Naive thymus-derived CD4-positive, alpha-beta T cell (primary cell): ENCODE measurements at regions not wholly inside any gene's neighbourhood (a gene's known extent, or its start where the extent isn't known, plus 50 kb on each side); places are given as distances from the start of the nearest gene placed in this dataset.
A peak's percentile ranks its signal among the peaks of the same experiment; 100 is the strongest.

Experiments
- ATAC-seq: fragments of 150-1000 bp; cut with Tn5 transposase; 2 replicates; pipeline ENCODE4 v1.10.0; 2021; ENCODE audit warnings: mild to moderate bottlenecking, moderate library complexity
- CTCF ChIA-PET: fragments of 350-600 bp; sonication (Branson Sonifier 250); formaldehyde crosslinking; loops from one replicate; lab custom pipeline; 2021; ENCODE audit warnings: antibody characterized with exemption; lab: Charles Lee
- POLR2A ChIA-PET: fragments of 350-600 bp; sonication (Branson Sonifier 250); formaldehyde crosslinking; loops from one replicate; lab custom pipeline; 2021; ENCODE audit warnings: antibody characterized with exemption, inconsistent platforms; lab: Charles Lee
- DNase-seq, 9 donors: peaks; one replicate each; pipeline versions ENCODE4 v3.0.0 to v3.0.0-alpha.2; 2020 to 2022; ENCODE audit warnings: mixed read lengths in 1 of 9
- H3K27ac ChIP-seq: one replicate; pipeline ENCODE4 v1.7.0; 2013; ENCODE audit warnings: mild to moderate bottlenecking, low read depth, low read length, moderate library complexity
- H3K27me3 ChIP-seq, 2 donors: one replicate each; pipeline ENCODE4 v1.7.0; 2013; ENCODE audit warnings: low read length in 2 of 2, mild to moderate bottlenecking in 2 of 2, moderate library complexity in 2 of 2; ENCODE audit not compliant: control insufficient read depth in 2 of 2, insufficient read depth in 2 of 2
- H3K36me3 ChIP-seq, 3 experiments: 1 replicate in 2 of 3; 2 replicates in 1 of 3; pipeline ENCODE4 v1.7.0; 2013; ENCODE audit warnings: low read length in 3 of 3, mild to moderate bottlenecking in 3 of 3, moderate library complexity in 1 of 3; ENCODE audit not compliant: insufficient read depth in 3 of 3, control insufficient read depth in 2 of 3
- H3K4me1 ChIP-seq, 2 donors: one replicate each; pipeline ENCODE4 v1.7.0; 2013; ENCODE audit warnings: low read length in 2 of 2, mild to moderate bottlenecking in 2 of 2, moderate library complexity in 1 of 2; ENCODE audit not compliant: control insufficient read depth in 2 of 2, insufficient read depth in 2 of 2
- H3K4me3 ChIP-seq: 2 replicates; pipeline ENCODE4 v1.7.0; 2013; ENCODE audit warnings: mild to moderate bottlenecking, low read length
- H3K9me3 ChIP-seq, 3 experiments: 1 replicate in 2 of 3; 2 replicates in 1 of 3; pipeline ENCODE4 v1.7.0; 2013; ENCODE audit warnings: low read length in 3 of 3; ENCODE audit not compliant: control insufficient read depth in 2 of 3
- H3K27ac Mint-ChIP-seq, 9 donors: one replicate each; pipeline ENCODE4 v1.8.0; 2020 to 2022; ENCODE audit warnings: mixed read lengths in 9 of 9, mild to moderate bottlenecking in 8 of 9, moderate library complexity in 5 of 9, inconsistent platforms in 2 of 9
- H3K27me3 Mint-ChIP-seq, 5 donors: one replicate each; pipeline ENCODE4 v1.8.0; 2021 to 2022; ENCODE audit warnings: mixed read lengths in 5 of 5, mild to moderate bottlenecking in 1 of 5
- H3K36me3 Mint-ChIP-seq, 5 donors: one replicate each; pipeline ENCODE4 v1.8.0; 2020 to 2022; ENCODE audit warnings: mixed read lengths in 5 of 5, mild to moderate bottlenecking in 3 of 5, inconsistent platforms in 1 of 5
- H3K4me1 Mint-ChIP-seq, 7 donors: one replicate each; pipeline ENCODE4 v1.8.0; 2020 to 2022; ENCODE audit warnings: mixed read lengths in 7 of 7, mild to moderate bottlenecking in 3 of 7, inconsistent platforms in 1 of 7
- H3K4me3 Mint-ChIP-seq, 10 donors: one replicate each; pipeline ENCODE4 v1.8.0; 2020 to 2022; ENCODE audit warnings: mild to moderate bottlenecking in 10 of 10, mixed read lengths in 10 of 10, moderate library complexity in 6 of 10, inconsistent platforms in 2 of 10
- H3K9me3 Mint-ChIP-seq, 11 donors: one replicate each; pipeline ENCODE4 v1.8.0; 2020 to 2022; ENCODE audit warnings: mixed read lengths in 11 of 11, mild to moderate bottlenecking in 4 of 11, inconsistent platforms in 1 of 11, moderate library complexity in 1 of 11
- intact Hi-C, 2 donors: fragments of 100-400 bp; cut with micrococcal nuclease; formaldehyde crosslinking; loops; one replicate each; pipeline ENCODE4 v1.15.1; 2023

DNA sequence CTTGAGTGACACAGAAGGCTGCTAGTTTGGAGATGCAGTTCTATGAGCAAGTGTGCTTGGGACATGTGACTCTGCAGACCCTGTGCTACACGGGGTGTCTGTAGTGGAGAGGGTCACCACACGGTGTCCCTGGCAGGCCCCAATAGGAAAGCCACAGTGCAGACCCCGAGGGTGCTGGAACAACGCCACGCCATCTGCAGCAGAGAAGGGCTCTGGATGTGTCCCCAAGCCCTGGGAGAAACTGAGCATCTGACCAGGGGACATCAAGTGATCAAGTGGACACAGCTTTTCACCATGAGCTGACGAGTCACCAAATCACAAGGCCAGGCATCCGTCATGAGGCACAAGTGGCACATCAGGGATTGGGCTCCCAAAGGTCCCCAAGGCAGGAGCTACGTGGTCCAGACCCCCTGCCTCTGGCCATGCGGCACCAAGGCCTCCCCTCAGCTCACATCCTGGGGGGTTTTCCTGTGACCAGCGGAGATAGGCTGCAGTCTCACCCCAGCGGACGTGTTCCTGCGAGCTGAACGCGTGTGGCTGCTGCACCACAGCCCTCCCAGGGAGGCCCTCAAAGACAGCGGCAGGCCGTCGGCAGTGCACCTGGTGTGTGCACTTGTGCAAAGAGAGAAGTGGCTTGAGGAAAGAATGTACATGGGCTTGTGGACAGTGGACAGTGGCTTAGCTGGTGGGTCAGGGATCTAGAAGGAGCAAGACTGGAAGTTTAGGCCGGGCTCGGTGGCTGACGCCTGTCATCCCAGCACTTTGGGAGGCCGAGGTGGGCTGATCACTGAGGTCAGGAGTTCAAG is 96.7 kb downstream of the RPS6KA4 start:
- H3K27ac Mint-ChIP-seq, result no peak overlapping the region
- no peaks in the 10 kb centered on the region for H3K27me3 ChIP-seq
- DNase-seq, result no peak
- POLR2A ChIA-PET, result no interaction called here
- peaks cover 0 to 2% (median 0%) of the 10 kb centered on the region in 11 donors for H3K9me3 Mint-ChIP-seq
- H3K4me1 Mint-ChIP-seq, result peaks cover 0 to 2% (median 0%) of the 10 kb centered on the region in 7 donors
- no peak overlapping the region for H3K4me3 ChIP-seq
- H3K36me3 Mint-ChIP-seq, result no peaks in the 10 kb centered on the region
- H3K27me3 Mint-ChIP-seq, result peaks cover 0 to 8% (median 3%) of the 10 kb centered on the region in 5 donors
- no peak overlapping the region for H3K4me3 Mint-ChIP-seq
- intact Hi-C loops, result no loop called here
- H3K36me3 ChIP-seq, result no peaks in the 10 kb centered on the region
- CTCF ChIA-PET, result no interaction called here
- no peaks in the 10 kb centered on the region for H3K9me3 ChIP-seq
- H3K27ac ChIP-seq, result no peak overlapping the region
- no peaks in the 10 kb centered on the region for H3K4me1 ChIP-seq
- ATAC-seq, result no peak

DNA sequence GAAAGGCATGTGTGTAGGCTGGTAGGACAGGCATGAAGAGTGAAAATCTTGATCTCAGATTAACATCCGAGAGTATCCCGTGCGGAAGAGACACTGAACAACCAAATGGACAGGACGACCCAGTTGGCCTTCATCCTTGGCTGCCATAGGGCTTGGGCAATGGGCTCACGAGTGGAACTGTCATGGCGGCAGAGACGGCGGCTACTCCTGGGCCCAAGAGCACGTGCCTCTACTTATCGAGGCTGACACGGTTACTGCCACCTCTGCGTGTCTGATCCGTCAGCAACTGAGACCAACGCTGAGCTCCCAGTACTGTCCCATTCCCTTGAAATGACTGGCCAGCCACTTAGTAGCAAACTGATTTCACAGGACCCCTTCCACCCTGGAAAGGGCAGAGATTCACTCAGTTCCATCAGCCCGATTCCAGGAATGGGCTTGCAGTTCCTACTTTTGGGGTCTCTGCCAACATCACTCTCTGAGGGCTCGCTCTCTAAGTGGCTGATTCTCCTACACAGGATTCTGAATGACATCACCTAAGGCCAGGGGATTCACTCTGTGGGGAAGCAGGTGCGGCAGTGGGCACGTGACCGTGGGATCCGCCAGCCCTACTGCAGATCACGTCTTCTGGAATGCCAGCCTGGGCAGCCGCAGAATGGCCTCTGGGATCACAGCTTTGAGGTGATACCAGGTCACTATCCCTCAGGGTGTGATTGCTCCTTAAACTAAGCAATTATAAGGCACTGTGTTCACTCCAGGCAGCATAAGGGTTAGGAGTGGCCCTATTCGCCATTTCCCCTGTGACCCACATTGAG is 97.8 kb downstream of the RPS6KA4 start:
- intact Hi-C loops, result no loop called here
- Histone ChIP-seq H3K27ac (no peak overlapping the region), H3K27me3 (no peaks in the 10 kb centered on the region), H3K36me3 (no peaks in the 10 kb centered on the region), H3K9me3 (no peaks in the 10 kb centered on the region), H3K4me1 (no peaks in the 10 kb centered on the region), H3K4me3 (no peak overlapping the region)
- Mint-ChIP-seq H3K4me1 (peaks cover 0 to 2% (median 0%) of the 10 kb centered on the region in 7 donors), H3K27me3 (peaks cover 0 to 8% (median 0%) of the 10 kb centered on the region in 5 donors), H3K4me3 (no peak overlapping the region), H3K36me3 (no peaks in the 10 kb centered on the region), H3K27ac (no peak overlapping the region), H3K9me3 (peaks cover 0 to 2% (median 0%) of the 10 kb centered on the region in 11 donors)
- no peak for ATAC-seq
- POLR2A ChIA-PET, result no interaction called here
- CTCF ChIA-PET, result interaction anchor here (0.6 kb wide), 1 partner anchor 8 kb away, joined by 3 read pairs; no protein-coding TSS in a partner anchor
- no peak for DNase-seq

- no peaks in the 10 kb centered on the region for H3K36me3 ChIP-seq
- no peak overlapping the region for H3K4me3 ChIP-seq
- intact Hi-C loops, result no loop called here
- no peaks in the 10 kb centered on the region for H3K27me3 ChIP-seq
- ChIA-PET POLR2A (no interaction called here), CTCF (interaction anchor here (0.6 kb wide), 1 partner anchor 8 kb away, joined by 3 read pairs; no protein-coding TSS in a partner anchor)
- Mint-ChIP-seq H3K36me3 (no peaks in the 10 kb centered on the region), H3K9me3 (peaks cover 0 to 2% (median 0%) of the 10 kb centered on the region in 11 donors), H3K27ac (no peak overlapping the region), H3K27me3 (peaks cover 0 to 8% (median 0%) of the 10 kb centered on the region in 5 donors), H3K4me1 (peaks cover 0 to 2% (median 0%) of the 10 kb centered on the region in 7 donors), H3K4me3 (no peak overlapping the region)
- no peak for DNase-seq
- H3K9me3 ChIP-seq, result no peaks in the 10 kb centered on the region
- no peaks in the 10 kb centered on the region for H3K4me1 ChIP-seq
- no peak for ATAC-seq
- no peak overlapping the region for H3K27ac ChIP-seq
Measured at GRCh38 chr11:64457416-64458010, 98.2 kb upstream of the SLC22A11 start.

- H3K27ac Mint-ChIP-seq, result no peak overlapping the region
- DNase-seq (no peak), ATAC-seq (no peak)
- no peaks in the 10 kb centered on the region for H3K36me3 ChIP-seq
- no peaks in the 10 kb centered on the region for H3K36me3 Mint-ChIP-seq
- intact Hi-C loops, result no loop called here
- H3K4me3 ChIP-seq, result no peak overlapping the region
- ChIA-PET POLR2A (no interaction called here), CTCF (interaction anchor here (0.6 kb wide), 1 partner anchor 30 kb away, joined by 5 read pairs; no protein-coding TSS in a partner anchor)
- H3K27me3 Mint-ChIP-seq, result peaks cover 0 to 4% (median 0%) of the 10 kb centered on the region in 5 donors
- H3K9me3 Mint-ChIP-seq, result peaks cover 0 to 2% (median 0%) of the 10 kb centered on the region in 11 donors
- H3K4me1 ChIP-seq, result no peaks in the 10 kb centered on the region
- no peaks in the 10 kb centered on the region for H3K9me3 ChIP-seq
- H3K4me1 Mint-ChIP-seq, result peaks cover 0 to 2% (median 0%) of the 10 kb centered on the region in 7 donors
- H3K27ac ChIP-seq, result no peak overlapping the region
- no peak overlapping the region for H3K4me3 Mint-ChIP-seq
- H3K27me3 ChIP-seq, result no peaks in the 10 kb centered on the region
Measured at GRCh38 chr11:64458997-64459396, 96.7 kb upstream of the SLC22A11 start.

DNA sequence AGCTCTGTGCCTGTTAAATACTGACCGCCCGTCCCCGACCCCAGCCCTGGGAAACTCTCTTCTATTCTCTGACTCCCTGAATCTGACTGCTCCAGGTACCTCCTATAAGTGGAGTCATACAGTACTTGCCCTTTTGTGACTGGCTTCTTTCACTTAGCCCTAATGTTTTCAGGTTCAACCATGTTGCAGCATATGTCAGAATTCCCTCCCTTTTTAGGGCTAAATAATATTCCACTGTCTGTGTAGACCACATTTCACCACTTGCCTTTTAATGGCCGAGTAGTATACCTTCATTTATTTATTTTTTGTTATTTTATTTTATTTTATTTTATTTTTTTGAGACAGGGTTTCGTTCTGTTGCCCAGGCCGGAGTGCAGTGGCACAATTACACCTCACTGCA is 96.1 kb upstream of the SLC22A11 start:
- Mint-ChIP-seq H3K27ac (peak overlapping the region in 1 of 9 donors; percentile 38), H3K27me3 (peaks cover 0 to 4% (median 0%) of the 10 kb centered on the region in 5 donors), H3K9me3 (peaks cover 0 to 2% (median 0%) of the 10 kb centered on the region in 11 donors), H3K36me3 (no peaks in the 10 kb centered on the region), H3K4me3 (no peak overlapping the region), H3K4me1 (peaks cover 0 to 2% (median 0%) of the 10 kb centered on the region in 7 donors)
- CTCF ChIA-PET, result interaction anchor here (0.6 kb wide), 1 partner anchor 29 kb away, joined by 5 read pairs; no protein-coding TSS in a partner anchor
- Histone ChIP-seq H3K9me3 (no peaks in the 10 kb centered on the region), H3K4me1 (no peaks in the 10 kb centered on the region), H3K4me3 (no peak overlapping the region), H3K27ac (no peak overlapping the region), H3K36me3 (no peaks in the 10 kb centered on the region), H3K27me3 (no peaks in the 10 kb centered on the region)
- POLR2A ChIA-PET, result no interaction called here
- DNase-seq, result no peak
- intact Hi-C loops, result no loop called here
- no peak for ATAC-seq

DNA sequence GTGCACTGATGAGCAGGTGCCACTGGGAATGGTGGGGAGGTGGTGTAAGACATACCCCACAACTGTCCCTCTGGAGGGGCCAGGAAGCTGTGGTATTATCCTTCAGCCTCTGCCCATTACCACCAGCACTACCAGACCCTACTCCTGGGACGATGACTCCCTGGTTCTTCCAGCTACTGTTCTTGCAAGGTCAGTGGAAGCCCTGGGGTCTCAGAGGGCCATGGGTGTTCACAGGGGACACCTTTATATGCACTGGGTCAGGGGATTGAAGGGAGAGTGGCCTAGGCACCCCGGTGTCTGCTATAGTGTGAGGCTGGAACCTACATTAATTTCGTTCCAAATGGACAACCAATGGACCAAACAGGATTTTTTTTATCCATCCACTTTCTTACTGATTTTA is 94.7 kb upstream of the SLC22A11 start:
- H3K27me3 ChIP-seq, result no peaks in the 10 kb centered on the region
- H3K36me3 ChIP-seq, result no peaks in the 10 kb centered on the region
- H3K4me3 ChIP-seq, result no peak overlapping the region
- Mint-ChIP-seq H3K27me3 (peaks cover 0 to 4% (median 0%) of the 10 kb centered on the region in 5 donors), H3K27ac (no peak overlapping the region), H3K9me3 (peaks cover 0 to 2% (median 0%) of the 10 kb centered on the region in 11 donors), H3K4me3 (no peak overlapping the region), H3K4me1 (peaks cover 0 to 2% (median 0%) of the 10 kb centered on the region in 7 donors), H3K36me3 (no peaks in the 10 kb centered on the region)
- H3K4me1 ChIP-seq, result no peaks in the 10 kb centered on the region
- DNase-seq (no peak), ATAC-seq (no peak)
- H3K27ac ChIP-seq, result no peak overlapping the region
- CTCF ChIA-PET, result interaction anchor here (0.6 to 1.9 kb wide), 2 partner anchors 12 to 674 kb away, joined by 3 to 8 read pairs; no protein-coding TSS in a partner anchor
- no peaks in the 10 kb centered on the region for H3K9me3 ChIP-seq
- intact Hi-C loops, result no loop called here
- POLR2A ChIA-PET, result no interaction called here
